ENCODE measurements at regions not wholly inside any gene's neighbourhood (a gene's known extent, or its start where the extent isn't known, plus 50 kb on each side); places are given as distances from the start of the nearest gene placed in this dataset.
"Not testable (repeated sequence)": the region's sequence is repeated elsewhere in the genome, so short reads cannot be mapped to it uniquely, and the experiment has no call there.

DNA sequence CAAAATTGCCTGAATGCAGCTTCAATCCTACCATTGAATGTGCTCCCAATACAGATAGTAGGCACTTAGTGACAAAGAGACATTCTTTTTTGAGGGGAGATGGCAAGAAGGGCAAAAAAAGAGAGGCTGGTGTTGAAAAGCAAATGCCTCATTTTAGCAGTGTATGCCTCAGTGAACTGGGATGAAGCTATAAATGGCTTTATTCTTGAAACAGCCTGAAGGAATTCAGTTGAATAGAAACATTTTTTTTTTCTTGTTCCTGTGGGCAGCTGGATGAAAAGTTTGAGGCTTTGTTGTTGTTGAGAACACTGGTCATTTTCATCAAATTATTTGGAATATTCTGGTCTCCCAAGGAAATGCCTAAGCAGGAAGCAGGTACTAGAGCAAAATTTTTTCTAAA lies 228.9 kb downstream of the RNF144A start:
- no peak for DNase-seq (ENCODE audit: low spot score)

- no peak for DNase-seq (ENCODE audit: low spot score)
Measured at GRCh38 chr2:7154656-7155055, 237.4 kb downstream of the RNF144A start.

DNA sequence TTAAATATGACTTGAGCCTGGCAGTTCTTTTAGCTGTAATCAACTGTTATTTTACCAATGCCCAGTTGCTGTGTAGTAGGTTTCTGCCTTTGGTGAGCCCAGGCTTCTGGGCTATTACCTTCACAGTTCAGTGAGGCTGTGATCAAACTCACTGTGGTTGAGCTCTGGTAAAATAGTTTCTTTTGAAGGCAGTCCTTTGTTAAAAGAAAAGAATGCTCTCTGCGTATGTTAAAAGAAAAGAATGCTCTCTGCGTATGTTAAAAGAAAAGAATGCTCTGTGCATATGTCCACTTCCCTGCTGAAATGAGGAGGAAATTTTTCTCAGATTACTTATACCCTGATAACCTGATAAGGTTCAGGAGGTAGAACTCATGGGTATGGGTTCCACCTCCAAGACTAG lies 244.3 kb downstream of the RNF144A start:
- no peak for DNase-seq (ENCODE audit: low spot score)

GRCh38 chr2:7165736-7166135 lies 248.5 kb downstream of the RNF144A start:
- DNase-seq (ENCODE audit: low spot score) = no peak

GRCh38 chr2:7167801-7168411 lies 250.7 kb downstream of the RNF144A start:
- no peak for DNase-seq (ENCODE audit: low spot score)

DNA sequence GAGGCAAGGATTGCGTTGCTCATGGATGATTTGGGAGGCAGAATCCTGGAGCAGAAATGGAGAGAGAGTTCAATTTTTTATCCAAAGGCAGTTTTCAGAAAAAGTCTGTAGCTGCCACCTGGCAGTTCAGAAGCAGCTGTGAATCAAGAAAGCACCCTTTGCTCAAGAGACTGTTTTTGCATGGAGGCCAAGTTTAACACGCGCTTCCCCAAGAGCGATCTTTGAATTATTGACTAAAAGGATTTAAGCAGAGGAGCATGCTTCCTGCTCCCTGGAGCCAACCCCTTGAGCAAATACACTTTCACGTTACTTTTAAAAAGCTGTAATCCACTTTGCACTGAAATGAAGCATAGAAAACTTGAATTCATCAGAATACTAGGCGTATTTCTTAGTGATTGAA lies 252.4 kb downstream of the RNF144A start:
- no peak for DNase-seq (ENCODE audit: low spot score)

DNA sequence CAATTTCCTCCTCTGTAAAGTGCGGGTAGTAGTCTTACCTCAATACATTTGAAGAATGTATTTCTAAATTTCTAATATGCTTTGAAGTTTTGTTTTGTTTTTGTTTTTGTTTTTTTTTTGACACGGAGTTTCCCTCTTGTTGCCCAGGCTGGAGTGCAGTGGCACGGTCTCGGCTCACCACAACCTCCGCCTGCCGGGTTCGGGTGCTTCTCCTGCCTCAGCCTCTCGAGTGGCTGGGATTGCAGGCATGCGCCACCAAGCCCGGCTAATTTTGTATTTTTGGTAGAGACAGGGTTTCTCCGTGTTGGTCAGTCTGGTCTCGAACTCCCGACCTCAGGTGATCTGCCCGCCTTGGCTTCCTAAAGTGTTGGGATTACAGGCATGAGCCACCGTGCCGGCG lies 261.8 kb downstream of the RNF144A start:
- not testable (repeated sequence) for DNase-seq (ENCODE audit: low spot score)

DNA sequence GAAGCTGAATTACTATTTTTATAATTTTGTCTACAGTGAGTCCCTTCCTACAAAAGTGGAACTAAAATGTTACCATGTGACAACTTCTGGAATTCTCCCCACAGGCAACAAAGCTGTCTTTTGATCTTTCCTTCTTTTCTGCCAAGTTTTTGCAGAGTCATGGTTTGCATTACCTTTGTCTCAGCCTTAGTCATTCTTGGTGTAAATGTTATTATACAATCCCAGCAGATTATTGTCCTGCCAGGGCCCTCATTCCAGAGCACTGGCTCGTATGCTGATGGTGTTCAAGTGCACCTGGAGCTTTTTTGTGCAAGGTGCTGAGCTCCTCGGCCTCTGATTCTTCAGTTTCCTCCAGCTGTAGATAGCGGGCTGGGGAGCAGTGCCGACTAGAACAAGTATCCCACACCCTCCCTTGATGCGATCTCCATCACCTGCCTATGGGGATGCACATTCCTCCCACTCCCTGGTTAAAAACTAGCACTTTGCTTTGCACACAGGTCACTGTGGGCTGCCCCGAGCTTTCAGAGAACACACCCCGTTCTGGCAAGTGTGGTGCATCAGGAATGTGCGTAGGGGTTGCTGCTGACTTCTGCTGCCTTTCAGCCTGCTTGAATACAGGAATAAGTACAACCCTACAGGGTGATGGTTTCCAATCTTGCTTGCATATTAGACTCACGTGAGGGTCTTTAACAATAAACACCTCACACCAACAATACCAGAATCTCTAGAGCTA lies 263.6 kb downstream of the RNF144A start:
- DNase-seq (ENCODE audit: low spot score) = no peak

DNA sequence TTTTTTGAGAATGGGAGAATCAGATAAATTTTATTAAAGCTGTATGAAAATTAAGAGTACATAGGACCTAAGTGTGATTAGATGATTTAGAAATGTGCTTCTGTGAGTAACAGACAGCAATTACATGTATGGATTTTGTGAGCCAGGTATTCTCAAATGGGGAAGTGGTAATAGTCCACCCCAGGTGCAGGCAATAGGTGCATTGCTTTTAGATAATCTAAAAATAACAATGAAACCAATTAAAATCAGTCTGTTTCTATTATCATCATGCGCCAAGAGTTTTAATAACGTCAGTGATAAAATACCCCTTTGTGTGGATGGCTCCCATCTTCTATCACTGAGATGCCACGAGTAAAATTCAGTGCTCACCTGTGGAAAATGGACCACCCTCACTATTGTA lies 265.3 kb downstream of the RNF144A start:
- DNase-seq (ENCODE audit: low spot score) = no peak

- DNase-seq (ENCODE audit: low spot score) = no peak
Measured at GRCh38 chr2:7189106-7189505, 271.9 kb downstream of the RNF144A start.

DNA sequence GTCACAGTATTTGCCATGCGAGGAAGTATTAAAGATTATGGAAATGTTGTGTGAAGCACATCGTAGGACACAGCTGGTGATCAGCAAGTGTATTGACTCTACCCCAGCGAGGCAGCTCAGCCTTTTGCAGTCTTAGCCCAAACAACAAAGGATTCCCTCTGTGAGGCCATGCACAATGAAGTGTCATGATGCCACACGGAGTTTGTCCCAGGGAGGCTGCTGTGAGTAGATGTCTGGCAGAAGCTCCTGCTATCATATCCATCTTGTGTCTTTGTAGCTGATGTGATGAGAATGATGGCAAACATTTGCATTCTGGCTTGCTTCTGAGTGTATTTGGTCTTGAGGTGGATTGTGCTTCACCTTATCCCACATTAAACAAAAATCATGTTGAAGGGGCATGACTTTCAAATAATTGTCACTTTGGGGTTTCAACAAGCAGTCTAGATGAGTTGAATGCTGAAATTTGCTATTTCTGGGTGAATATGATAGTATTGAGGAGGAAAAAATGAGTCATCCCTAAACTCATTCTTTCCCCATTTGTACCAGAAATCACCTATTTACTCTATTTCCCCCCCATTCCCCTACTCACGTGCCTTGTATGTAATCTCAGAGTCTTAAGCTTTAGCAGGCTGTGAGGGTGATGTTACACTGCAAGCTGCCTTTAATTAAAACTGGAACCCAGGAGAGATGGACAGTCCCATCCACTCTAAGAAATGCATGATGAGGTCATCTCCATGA lies 273.5 kb downstream of the RNF144A start:
- DNase-seq (ENCODE audit: low spot score) = no peak

DNA sequence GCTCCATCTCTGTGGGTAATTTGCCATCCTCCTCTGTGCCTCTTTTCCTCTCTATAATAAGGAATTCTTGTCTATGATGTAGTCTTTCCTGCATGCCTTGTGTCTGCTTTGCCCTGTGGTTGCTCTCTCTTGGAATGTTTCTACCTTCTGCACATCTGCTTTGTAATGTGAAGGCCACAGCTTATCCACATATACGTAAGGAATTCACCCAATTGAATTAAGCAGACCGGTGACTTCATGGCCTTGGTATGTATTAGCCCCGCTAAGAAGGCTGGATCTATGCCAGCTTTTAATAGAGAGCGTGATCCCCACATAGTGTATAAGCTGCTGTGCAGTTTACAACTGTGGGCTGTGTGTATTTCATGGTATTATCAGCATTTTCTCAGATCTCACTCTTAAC lies 274.7 kb downstream of the RNF144A start:
- no peak for DNase-seq (ENCODE audit: low spot score)

GRCh38 chr2:7193457-7193856 lies 276.2 kb downstream of the RNF144A start:
- DNase-seq (ENCODE audit: low spot score) = no peak

- no peak for DNase-seq (ENCODE audit: low spot score)
Measured at GRCh38 chr2:7194950-7195349, 277.7 kb downstream of the RNF144A start.

DNA sequence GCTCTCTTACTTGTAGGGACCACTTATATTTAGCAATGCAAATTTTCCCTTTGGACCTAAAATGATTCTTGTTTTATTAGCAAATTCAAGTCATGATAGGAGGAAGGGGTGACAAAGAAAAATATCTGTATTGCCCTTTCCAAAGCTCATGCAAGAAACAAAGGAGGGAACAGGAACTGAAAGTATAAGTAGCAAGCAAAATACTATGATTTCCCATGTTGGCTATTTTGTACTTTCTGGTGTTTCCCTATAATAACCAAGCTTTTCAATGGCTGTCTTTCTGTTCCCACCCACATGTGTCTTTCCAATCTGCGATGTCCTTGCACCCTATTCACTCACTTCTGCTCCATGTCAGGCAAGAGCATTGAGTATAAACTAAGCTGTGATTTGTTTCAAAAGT lies 279.7 kb downstream of the RNF144A start:
- no peak for DNase-seq (ENCODE audit: low spot score)

DNA sequence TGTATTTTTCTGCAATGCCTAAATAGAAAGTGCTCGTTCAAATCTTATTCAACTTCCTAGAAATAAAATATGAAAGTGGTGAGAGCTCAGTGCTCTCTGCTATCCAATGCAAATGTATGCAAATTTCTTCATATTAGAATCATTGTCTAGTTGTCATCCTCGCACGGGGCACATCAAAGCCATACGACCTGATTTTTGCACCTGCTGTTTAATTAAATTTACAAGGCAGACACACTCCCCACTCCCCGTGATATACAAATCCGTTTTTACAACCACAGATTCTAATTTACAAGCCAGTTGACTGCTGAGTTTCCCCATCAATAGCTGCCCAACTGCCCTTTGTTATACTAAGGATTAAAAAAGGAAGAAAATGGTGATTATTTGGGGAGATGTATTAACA lies 284.6 kb downstream of the RNF144A start:
- DNase-seq (ENCODE audit: low spot score) = no peak

- DNase-seq (ENCODE audit: low spot score) = peak; percentile 28
Measured at GRCh38 chr2:7203056-7203467, 285.9 kb downstream of the RNF144A start.

- DNase-seq (ENCODE audit: low spot score) = no peak
Measured at GRCh38 chr2:7205151-7205830, 288.1 kb downstream of the RNF144A start.

DNA sequence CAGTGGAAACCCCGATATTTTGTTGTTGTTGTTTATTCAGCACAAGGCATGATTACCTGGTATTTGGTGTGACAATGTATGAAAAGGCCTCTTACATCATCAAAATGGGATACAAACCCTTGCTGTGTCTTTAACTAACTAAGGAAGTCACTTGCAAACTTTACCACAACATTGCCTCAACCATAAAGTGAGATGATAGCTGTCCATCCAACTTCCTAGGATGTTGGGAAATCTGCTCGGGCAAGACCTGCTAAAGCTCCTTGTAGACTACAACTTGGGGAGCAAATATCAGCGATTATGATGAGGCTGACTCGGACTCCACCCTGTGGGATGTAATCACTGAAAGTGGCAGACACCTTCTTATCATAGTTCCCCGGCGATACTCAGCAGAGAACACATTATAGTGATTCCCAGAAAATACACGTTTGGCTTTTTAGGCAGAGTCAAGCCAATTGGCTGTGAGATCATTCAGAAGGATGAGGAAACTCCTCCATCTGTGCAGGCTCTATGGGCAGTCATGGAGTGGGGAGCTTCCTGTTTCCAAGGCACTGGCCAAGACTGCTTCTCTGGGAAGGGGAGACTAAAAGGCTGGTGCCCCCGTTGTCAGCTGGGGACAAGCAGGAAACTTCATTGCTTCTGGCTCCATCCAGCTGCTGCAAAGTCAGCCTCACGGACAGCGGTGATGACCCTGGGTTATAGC lies 289.0 kb downstream of the RNF144A start:
- no peak for DNase-seq (ENCODE audit: low spot score)

DNA sequence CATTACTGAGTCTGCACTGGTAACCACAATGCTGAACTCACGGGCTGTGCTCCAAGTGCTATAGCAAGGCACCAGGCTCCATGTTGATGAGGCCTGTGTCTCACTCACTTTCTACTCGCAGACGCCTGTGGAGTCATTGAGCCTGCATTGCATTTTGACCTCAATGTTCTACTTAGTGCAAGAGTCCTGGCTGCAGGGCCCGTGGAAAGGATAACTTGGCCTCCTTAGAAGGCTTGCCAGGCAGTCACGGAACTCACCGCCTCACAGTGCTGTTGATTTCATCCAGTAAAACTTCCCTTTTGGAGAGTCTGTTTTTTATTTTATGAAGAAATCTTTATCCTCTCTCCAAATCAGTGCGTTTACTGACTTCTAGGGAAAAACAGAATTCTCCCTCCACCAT lies 290.4 kb downstream of the RNF144A start:
- DNase-seq (ENCODE audit: low spot score) = no peak

DNA sequence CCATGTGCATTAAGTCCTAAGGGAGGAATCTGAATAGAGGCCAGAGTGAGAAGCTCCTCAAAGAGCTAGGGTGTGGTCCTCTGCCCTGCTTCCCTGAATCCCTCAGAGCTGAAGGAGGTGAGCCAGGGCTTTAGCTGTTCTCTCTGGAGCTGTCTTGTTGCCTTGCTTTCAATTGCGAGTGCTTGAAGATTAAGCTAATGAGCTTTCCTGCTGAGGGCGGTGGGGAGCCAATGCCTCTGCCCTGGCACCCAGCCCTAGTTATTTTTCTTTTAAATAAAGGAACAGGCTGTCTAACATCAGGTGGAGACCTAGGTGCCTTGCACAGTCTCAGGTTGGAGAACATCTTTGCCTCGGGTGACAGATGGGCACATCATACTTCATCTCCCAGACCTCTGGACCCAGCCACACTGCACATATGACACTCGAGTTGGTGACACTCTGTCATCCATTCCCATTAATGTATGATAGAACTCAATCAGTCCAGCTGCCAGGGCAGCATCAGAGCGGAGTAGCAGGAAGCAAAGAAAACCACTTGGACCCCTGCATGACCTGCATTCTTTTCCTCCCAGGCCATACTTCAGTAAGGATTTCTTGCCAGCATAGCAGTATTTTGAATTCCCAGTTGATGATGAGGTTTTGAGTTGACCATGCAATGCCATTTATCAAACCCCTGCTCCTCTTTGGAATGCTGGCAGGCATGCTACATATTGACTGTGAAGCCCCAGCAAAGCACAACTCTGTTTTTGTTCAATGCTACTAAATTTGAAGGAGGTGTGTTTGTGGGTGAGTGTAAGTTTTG lies 292.7 kb downstream of the RNF144A start:
- DNase-seq (ENCODE audit: low spot score) = no peak
